NOMO-1 treated with dmso at 0.1 percent for 144 hours (cell line): ENCODE measurements at regions not wholly inside any gene's neighbourhood (a gene's known extent, or its start where the extent isn't known, plus 50 kb on each side); places are given as distances from the start of the nearest gene placed in this dataset.
A peak's percentile ranks its signal among the peaks of the same experiment; 100 is the strongest.

ENCODE experiments used
- DNase-seq: peaks from one replicate; lab custom pipeline; 2025; ENCODE audit not compliant: unreplicated experiment; lab: John Stamatoyannopoulos, UW

- no peak for DNase-seq
These were observed 220.7 kb upstream of the TMEM161B start for GRCh38 chr5:88489364-88489763.

- no peak for DNase-seq
These were observed 219.9 kb upstream of the TMEM161B start for GRCh38 chr5:88488561-88488960.

GRCh38 chr5:88488130-88488529, 219.5 kb upstream of the TMEM161B start:
- DNase-seq = no peak

GRCh38 chr5:88487066-88487465, 218.4 kb upstream of the TMEM161B start:
- no peak for DNase-seq

- no peak for DNase-seq
These were observed 217.8 kb upstream of the TMEM161B start for GRCh38 chr5:88486431-88486830.

- DNase-seq = no peak
These were observed 216.9 kb upstream of the TMEM161B start for GRCh38 chr5:88485531-88485930.

- no peak for DNase-seq
These were observed 215.5 kb upstream of the TMEM161B start for GRCh38 chr5:88483964-88484672.

GRCh38 chr5:88480801-88481499, 212.3 kb upstream of the TMEM161B start:
- DNase-seq = no peak

GRCh38 chr5:88480245-88480644, 211.6 kb upstream of the TMEM161B start:
- no peak for DNase-seq

GRCh38 chr5:88474574-88474973, 205.9 kb upstream of the TMEM161B start:
- DNase-seq = no peak

- DNase-seq = peak; percentile 3
These were observed 202.1 kb upstream of the TMEM161B start for GRCh38 chr5:88470745-88471144.

- no peak for DNase-seq
These were observed 191.3 kb upstream of the TMEM161B start for GRCh38 chr5:88459971-88460370.

GRCh38 chr5:88452820-88453219, 184.2 kb upstream of the TMEM161B start:
- DNase-seq = no peak

GRCh38 chr5:88450239-88450638, 181.6 kb upstream of the TMEM161B start:
- no peak for DNase-seq

- no peak for DNase-seq
These were observed 169.4 kb upstream of the TMEM161B start for GRCh38 chr5:88438006-88438405.

GRCh38 chr5:88436290-88436689, 167.6 kb upstream of the TMEM161B start:
- no peak for DNase-seq

- DNase-seq = no peak
These were observed 160.0 kb upstream of the TMEM161B start for GRCh38 chr5:88428633-88429032.

- no peak for DNase-seq
These were observed 157.8 kb upstream of the TMEM161B start for GRCh38 chr5:88426441-88426840.

- DNase-seq = no peak
These were observed 156.5 kb upstream of the TMEM161B start for GRCh38 chr5:88425124-88425523.

GRCh38 chr5:88419931-88420330, 151.3 kb upstream of the TMEM161B start:
- no peak for DNase-seq

GRCh38 chr5:88407341-88407740, 138.7 kb upstream of the TMEM161B start:
- no peak for DNase-seq

- DNase-seq = no peak
These were observed 137.1 kb upstream of the TMEM161B start for GRCh38 chr5:88405783-88406182.

GRCh38 chr5:88404405-88404804, 135.8 kb upstream of the TMEM161B start:
- DNase-seq = no peak
